DOHH2 (cell line): ENCODE measurements at regions not wholly inside any gene's neighbourhood (a gene's known extent, or its start where the extent isn't known, plus 50 kb on each side); places are given as distances from the start of the nearest gene placed in this dataset.

Source experiments
- CTCF ChIP-seq: fragments of 200-600 bp; sonication (generic); IDR thresholded peaks from one replicate; pipeline ENCODE4 v1.5.1; 2014; ENCODE audit warnings: antibody characterized with exemption, mild to moderate bottlenecking, low read depth, low read length; ENCODE audit not compliant: poor library complexity, severe bottlenecking
- EZH2phosphoT487 ChIP-seq: fragments of 200-600 bp; sonication (generic); IDR thresholded peaks from 2 replicates; pipeline ENCODE4 v1.6.1; 2017; ENCODE audit warnings: borderline replicate concordance, mild to moderate bottlenecking, antibody characterized with exemption, low read length, moderate library complexity, mixed read lengths

GRCh38 chr1:56129837-56130236, 449.5 kb downstream of the PLPP3 start:
- TF ChIP-seq CTCF (no peak), EZH2phosphoT487 (no peak)
